NCI-H446 treated with DMSO at 0.1 percent for 48 hours (cell line): ENCODE measurements at regions not wholly inside any gene's neighbourhood (a gene's known extent, or its start where the extent isn't known, plus 50 kb on each side); places are given as distances from the start of the nearest gene placed in this dataset.

Source experiments
- DNase-seq: peaks from one replicate; lab custom pipeline; 2025; lab: John Stamatoyannopoulos, UW

DNA sequence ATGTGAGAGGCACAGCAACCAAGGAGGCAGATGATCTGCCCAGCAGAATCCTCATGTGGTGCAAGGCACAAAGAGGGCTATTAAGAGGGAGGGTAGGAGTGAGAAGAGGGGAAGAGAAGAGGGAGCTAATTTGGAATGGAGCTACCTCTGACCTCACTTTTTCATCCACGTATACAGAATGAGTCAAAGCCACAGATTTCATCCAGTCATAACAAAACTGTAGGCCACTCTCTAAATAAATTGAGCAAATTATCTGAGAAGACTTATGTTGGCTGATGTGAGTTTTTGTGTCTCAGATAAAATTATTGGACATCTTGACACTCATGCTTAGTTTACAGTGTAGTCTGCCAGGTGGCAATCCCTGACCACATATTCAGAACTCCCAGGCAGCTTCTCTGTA is 325.6 kb downstream of the TTLL7 start:
- peak; percentile 14 for DNase-seq

DNA sequence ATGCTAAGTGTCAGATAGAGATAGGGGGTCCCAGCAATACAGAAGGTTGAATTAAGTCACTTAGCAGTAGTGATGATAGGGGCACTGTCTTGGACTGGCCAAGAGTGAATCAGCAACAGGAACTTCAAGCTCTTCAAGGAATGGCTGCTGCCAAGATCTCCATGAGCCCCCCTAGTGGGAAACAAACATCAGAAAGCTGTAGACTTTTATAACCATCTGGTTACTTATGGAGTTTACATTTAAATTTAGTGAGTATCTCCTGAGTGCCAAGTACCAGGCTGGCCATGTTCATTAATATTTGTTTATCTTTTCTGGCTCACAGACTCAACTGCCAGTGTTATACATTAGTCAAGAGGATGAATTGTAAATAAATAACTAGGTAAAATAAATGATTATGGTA is 327.3 kb downstream of the TTLL7 start:
- DNase-seq, result peak; percentile 97

DNA sequence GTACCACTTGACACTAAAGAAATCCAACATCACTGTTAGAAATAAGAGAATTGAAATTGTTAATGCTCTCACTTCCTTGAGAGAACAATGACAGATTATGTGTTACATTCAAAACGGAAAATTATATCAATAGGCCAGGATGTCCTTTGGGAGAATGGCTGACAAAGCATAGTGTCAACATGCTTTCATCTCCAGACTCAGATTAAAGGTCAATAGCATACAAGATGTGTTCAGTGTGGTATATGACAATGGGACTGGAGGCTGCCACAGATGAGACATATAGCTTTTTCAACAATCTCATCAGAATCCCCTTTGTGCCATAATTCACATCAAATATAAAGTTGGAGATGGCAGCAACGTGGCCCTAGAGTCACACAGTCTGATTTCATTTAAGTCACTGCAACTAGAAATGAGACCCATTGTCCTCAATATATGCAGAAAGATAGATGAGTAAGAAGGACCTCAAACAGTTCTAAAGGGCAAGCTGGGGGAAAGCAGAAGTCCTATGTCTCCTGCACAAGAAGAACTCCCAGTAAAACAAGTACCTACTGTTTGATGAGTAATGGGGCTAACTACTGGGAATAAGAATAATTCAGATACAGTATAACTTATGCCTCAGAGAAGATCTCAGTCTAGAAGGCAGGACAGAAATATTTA is 327.9 kb downstream of the TTLL7 start:
- DNase-seq, result no peak

DNA sequence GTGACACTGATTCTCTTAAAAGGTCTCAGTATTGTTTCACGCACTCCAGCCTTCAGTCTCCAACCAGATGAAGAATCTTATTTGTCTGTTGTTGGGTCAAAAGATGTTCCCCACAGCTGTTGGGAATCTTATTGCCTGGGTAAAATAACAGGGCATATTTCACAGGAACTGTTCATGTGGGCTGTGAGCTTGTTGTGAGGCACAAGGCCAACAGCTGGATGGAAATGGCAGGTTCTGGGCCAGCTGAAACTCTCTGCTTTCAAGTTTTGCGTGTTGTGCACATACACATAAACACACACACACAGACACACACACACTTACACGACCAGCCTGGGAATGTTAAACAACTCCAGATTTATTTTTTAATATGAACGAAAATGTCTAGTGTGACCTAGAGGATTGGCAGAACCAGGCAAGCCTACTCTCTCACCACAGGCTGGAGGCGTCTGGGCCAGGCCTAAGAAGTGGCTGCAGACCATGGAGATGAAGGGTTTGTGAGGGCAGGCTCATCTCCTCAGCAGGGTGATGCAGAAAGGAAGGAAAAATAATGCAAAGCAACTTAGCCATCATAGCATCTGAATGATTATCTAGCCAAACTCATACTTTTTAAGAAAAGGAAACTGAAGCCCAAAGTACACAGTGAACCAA is 357.0 kb downstream of the TTLL7 start:
- DNase-seq, result no peak

DNA sequence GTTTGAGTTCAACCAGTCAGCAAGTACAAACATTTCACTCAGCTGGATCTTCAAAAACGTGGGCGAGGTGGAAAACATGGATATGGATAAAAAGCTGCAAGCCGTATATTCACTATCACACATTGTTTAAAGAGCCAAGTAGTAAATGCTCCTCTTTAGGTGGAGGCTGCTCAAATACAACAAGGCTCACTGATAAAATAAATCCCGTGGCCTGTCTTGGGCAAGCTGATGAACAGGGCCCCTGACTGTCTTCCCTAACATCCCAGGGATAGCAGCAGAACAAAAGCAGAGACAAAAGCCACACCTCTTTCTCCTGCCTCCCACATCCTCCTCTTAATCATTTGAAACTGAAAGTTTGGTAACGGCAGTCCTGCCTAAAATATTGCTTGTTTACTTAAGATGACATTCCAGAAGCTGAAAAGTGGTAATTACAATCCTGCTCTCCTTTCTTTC is 357.7 kb downstream of the TTLL7 start:
- no peak for DNase-seq

DNA sequence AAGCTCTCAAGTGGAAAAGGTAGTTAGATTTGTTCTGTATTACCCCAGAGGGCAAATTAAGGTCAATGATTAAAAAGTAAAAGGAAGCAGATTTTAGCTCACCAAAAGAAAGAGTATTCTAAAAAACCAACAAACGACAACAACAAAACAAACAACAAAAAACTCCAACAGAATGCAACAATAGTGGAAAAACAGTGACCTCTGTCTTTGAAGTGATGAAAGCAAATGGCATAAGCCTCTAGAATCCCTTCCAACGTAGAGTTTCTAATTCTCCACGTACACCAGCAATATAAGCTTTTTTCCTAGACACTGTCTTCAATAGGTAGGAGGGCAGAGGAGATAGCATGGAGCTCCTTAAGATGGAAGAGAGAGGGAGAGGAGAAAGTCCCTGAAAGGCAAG is 359.1 kb downstream of the TTLL7 start:
- DNase-seq, result no peak

DNA sequence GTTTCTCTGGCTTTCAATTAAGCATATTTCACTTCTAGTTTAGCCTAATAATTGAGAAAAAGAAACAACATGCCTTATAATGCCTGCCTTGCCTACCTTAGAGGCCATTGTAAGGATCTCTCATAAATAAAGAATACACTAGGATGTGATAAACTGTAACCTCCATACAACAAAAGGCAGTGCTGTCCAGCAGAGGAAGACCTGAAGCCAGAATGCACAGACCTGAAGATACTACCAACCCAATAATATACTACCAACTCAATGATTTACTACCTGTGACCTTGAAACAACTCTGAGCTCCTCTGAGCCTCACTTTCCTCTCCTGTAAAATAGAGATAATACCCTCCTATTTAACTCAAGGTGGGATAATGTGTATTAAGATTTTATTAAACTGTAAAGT is 361.3 kb downstream of the TTLL7 start:
- no peak for DNase-seq

DNA sequence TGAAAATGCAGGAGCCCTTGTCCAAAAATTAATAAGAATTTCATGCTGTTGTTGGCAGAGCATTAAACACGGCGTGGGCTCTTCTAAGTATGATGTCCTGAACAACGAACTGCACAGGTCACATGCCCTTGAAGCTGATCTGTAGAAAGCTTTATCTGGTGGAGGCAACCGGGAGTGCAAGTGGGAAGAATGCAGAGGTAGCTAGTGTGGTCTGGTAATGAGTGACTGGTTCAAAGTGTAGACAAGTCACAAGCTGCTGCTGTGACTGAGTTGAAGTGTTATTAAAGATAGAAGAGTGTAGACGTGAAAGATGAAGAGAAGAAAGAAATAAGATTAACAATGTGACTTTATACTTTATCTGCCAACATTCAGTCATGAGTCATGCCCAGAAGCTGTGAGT is 361.9 kb downstream of the TTLL7 start:
- DNase-seq, result no peak

DNA sequence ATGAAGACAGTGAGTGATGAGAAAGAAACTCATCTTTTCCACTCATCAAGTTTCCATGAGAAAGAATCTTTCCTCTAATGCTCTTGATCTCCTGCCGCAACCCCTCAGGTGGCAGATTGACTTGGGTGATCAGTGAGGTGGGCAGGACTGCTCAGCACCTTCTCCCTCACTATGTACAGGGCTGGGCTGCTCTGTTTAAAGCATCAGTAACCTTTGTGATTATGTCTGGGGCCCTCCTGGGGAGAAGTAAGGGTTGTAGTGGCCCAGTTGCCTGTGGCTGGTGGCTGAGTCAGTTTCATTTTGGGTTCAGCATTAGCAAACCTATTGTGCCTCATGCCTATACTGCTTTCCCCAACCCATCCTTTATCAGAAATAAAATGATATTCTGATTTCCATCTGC is 366.0 kb downstream of the TTLL7 start:
- DNase-seq, result no peak

DNA sequence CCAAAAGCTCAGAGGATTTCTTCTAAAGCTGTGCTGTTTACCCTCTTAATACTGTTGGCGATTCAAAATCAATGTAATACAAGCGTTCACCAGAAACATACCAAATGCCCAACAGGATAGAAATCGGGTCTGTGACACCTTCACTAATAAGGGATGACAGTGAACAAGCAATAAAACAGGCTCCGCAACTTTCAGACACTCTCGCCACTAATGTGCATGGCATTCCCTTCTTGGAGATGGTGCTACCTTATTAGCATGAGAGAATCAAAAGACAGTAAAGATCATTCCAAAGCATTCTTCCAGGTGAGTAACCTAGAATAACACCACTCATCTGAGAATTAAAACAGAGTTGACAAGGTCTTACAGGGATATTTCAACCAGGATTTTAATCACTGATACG is 367.1 kb downstream of the TTLL7 start:
- no peak for DNase-seq

DNA sequence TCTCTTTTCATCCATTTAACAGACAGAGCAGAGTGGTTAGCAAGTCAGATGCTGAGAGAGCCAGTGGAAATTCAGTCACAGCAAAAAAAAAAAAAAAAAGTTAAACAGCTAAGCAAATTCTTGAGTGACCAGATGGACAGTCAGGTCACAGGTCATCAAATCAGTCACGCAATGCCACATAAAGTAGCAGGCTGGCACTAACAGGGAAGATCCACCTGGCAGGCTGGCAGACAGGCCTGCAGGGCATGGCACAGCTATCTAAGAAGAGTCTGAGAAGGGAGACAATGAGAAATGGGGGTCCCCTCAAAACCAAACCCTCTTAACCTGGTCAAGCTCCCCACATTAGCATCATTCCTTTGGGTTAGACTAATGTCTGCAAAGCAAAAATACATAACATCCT is 371.9 kb downstream of the TTLL7 start:
- DNase-seq, result no peak

DNA sequence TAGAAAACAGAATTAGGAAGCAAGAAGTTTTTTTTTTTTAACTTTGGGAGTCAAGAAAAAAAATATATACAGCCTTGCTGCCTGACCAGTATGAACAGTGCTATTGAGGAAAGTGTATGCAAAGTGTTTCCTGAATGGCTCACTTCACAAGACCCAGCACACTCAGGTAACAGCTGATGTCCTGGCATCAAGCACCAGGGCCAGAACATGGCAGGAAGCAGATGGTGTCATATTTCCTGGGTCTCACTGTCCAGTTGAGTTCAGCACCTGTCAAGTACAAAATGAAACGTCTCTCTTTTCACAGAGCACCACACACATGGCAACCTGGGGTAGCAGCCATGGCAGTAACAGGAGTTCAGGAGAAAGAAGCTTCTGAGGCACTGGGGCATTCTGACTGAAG is 372.3 kb downstream of the TTLL7 start:
- no peak for DNase-seq

DNA sequence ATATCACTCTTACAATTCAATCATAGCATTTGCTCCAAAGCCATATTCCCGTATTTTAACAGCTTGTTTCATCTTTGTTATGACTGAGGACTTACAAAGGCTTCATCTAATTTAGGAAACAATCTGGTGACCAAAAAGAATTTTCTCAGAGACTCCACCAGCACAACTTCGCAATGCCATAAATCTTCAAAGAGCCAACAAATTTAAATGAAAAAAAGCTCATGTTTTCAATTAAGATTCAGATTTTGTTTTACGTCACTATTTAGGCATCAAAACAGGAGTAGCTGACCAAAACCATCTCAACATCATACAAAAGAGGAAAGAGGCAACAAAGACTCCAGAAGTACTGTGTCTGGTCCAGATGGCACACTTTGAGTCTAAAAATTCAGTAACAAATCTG is 373.3 kb downstream of the TTLL7 start:
- DNase-seq, result no peak

DNA sequence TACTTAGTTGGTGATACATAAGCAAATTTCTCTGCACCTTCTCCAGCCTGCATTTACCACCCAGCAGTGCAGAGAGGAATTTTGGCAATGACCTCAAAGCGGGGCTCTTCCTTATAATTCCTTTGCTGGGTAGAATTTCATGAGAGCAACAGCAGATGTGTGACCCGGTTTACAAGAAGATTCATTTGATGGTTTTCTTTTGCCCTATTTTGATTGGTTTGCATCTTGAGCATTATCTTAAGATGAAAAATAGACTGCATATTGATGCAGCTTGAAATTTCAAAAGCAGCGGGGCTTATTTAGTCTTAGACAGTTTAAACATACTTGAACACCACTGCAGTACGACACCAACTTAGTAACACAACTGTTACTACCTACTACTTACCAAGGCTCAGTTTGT is 378.9 kb downstream of the TTLL7 start:
- DNase-seq, result no peak

DNA sequence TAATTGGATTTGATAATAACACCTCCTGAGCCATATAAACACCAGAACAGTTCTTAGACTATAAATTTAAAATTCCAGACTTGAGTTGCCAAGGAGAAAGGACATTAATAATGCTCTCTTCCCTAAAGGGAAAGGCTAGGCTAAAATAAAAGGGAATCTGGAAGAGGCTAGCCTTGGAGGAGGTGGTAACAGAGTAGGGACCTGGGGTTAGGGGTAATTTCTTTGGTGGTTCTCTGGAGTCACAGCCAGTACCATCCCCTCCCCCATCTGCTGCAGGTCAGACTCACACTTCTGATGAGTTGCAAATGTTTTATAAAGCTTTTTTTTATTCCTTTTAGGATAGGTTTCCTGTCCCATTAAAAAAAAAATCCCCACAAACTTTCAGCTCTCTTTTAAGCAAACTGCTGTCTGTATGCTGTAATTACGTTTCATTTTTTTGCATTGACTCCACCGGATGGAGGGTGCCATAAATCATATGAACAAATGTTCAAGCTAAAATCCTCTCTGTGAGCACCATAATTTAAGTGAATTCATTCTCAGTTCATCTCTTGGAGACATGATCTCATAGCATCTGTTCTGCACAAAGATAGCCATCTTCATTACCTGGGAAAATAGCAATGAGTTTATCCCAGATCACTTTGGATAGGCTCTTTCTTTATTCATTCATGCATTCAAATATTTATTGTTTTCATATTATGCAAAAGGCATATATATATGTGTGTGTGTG is 379.6 kb downstream of the TTLL7 start:
- no peak for DNase-seq

DNA sequence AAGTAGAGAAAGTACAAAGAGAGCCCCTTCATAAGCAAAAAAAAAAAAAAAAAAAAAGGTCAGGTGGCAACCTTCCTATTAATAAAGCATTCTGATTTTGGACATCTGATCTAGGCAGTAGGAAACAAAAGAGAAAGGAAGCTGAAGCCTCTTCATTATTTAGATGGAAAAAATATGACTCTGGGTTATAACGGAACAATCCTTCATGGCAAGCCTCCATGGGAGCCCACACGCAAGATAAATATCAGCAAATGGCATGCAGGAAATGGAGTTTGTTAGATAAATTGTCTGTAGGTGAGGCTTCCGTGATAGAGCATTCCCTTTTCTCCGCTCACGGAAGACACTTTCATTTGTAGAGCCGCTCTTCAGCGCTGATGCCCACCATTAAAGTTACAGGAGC is 381.0 kb downstream of the TTLL7 start:
- DNase-seq, result no peak

DNA sequence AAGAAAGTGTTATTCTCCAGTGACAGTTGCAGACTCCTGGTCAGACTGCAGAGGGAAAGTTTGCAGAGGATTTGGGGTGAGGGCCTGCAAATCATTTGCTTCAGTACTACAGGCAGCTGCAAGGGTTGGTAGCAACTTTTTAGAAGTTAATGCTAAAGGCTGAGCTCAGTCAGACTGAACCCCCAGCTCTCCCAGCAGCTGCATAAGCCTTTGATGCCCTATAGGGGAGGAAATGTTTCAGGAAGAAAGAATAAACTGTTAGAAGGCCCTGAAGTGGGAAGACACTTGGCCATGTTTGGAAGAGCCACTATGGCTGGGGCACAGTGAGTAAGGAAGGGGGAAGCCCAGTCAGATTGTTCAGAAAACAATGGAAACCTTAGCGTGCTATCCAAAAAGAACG is 383.6 kb downstream of the TTLL7 start:
- DNase-seq, result no peak

DNA sequence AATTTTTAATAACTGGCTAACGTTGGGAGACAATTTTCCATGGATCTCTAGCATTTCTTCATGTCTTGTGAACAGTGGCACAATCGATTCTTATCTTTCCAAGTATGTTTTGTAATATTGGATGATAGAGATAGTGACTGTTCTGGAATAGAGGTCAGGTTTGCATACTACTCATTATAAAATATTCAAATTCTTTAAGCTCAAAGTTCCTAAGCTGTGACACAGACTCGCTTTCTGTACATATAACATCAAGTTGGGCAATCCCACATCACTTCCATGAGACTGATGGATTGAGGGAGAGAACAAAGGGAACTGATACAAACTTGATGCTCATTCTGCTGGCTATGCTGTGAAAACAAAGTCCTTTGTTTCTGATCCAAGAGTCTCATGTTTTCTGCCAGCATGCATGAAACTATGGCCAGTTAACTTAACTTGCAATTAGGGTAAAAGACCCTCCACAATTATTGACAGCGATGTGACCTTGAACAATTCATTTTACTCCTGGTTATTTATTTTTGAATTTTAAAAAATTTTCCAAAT is 392.4 kb downstream of the TTLL7 start:
- no peak for DNase-seq

DNA sequence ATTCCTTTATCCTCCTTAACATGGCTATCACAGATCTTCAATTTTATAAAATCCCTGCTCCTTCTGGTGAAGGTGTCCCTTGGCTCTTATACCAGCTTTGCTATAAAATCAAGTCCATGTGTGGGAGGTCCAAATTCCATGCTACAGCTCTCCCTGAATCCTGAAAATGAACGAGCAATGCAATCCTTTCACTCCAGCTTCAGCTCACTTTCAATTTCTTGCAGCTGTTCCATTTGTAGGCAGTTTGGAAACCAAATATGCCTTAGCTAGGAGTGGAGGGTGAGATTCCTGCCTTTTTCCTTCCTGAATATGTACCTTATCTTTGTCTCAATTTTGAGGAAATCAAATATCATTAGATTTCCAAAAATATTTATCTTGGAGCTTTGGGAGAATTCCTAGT is 402.6 kb downstream of the TTLL7 start:
- DNase-seq, result no peak

DNA sequence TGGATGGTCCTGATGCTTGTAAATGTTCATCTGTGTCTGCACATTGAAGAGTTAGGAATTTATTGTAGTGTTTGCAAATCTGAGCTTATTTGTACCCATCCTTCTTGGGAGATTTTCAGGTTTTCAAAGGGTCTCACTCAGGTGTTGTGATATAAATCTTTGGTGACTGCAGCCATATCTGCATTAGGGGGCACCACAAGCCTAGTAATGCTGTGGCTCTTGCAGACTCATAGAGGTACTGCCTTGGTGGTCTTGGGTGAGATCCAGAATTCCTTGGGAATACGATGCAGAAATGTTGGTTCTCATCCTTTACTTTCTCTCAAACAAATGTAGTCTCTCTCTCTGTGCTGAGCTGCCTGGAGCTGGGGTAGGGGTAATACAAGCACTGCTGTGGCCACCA is 405.9 kb downstream of the TTLL7 start:
- DNase-seq, result no peak

DNA sequence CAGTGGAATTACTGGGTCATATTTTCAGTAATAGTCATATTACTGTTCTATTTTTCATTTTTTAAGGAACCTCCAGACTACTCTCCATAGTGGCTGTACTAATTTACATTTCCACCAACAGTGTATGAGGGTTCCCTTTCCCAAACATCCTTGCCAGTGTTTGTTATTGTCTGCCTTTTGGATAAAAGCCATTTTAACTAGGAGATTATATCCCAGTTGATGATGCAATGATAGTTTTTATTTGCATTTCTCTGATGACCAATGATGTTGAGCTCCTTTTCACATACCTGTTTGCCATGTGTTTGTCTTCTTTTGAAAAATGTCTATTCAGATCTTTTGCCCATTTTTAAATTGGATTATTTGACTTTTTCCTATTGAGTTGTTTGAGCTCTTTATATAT is 410.8 kb downstream of the TTLL7 start:
- no peak for DNase-seq

DNA sequence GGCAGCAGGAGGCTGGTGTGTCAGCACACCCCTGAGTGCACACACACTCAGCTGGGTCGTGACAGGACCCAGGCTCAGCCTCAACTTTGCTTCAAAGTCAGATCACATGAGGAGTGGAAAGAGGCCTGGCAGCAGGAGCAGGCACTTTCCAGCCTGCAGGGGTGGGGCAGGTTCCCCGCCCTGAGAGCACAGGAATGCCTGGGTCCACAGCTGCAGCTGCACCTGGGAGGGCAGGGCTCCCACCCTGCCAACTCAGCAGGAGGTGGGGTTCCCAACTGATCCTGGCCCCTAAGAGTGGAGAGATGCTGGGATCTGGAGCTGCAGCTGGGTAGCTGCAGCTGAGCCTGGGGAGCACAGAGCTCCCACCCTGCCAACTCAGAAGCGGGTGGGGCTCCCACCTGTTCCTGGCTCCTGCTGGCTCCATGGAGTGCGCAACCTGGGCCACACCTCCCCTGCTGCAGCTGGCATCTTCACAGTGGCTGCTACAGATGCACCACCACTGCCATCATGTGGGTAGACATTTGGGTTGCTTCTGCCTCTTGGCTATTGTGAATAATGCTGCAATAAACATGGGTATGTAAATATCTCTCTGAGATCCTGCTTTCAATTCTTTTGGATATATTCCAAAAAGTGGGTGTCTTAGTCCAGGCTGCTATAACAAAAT is 415.4 kb downstream of the TTLL7 start:
- DNase-seq, result no peak

DNA sequence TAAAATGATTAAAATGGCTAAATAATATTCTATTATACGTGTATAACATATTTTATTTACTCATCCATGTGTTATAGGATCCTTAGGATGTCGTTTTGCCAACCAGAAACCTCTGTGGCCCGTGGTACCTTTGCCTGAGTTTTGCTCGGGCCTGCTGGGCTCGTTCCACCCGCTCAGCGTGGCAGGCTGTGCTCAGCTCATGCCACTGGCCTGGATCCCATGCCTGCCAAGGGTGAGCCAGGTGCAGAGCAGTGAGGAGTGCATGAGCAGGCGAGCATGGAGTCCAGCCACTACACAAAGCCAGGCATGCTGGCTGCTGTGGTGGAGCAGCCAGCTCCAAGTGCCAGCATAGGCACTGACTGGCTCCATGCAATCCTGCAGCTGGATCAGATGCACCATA is 417.2 kb downstream of the TTLL7 start:
- DNase-seq, result no peak
